BJ (cell line): ENCODE measurements at regions not wholly inside any gene's neighbourhood (a gene's known extent, or its start where the extent isn't known, plus 50 kb on each side); places are given as distances from the start of the nearest gene placed in this dataset.
"Not testable (repeated sequence)": the region's sequence is repeated elsewhere in the genome, so short reads cannot be mapped to it uniquely, and the experiment has no call there.

ENCODE experiments used
- CTCF ChIA-PET: fragments of 350-600 bp; formaldehyde crosslinking; extraction: SDS; loops from one replicate; lab custom pipeline; 2021; ENCODE audit warnings: antibody characterized with exemption, inconsistent platforms; lab: Yijun Ruan, JAX
- POLR2A ChIA-PET: fragments of 300-600 bp; sonication (Branson Sonifier 250); formaldehyde crosslinking; extraction: SDS; loops from one replicate; lab custom pipeline; 2021; ENCODE audit warnings: antibody characterized with exemption; lab: Charles Lee
- DNase-seq: peaks from one replicate; pipeline ENCODE4 v3.0.0-alpha.2; 2011; ENCODE audit warnings: low read depth
- H3K27me3 ChIP-seq: 2 replicates; pipeline ENCODE4 v1.6.0; 2011; ENCODE audit warnings: low read length; ENCODE audit not compliant: control insufficient read depth, insufficient read depth
- H3K36me3 ChIP-seq: 2 replicates; pipeline ENCODE4 v1.5.1; 2011; ENCODE audit warnings: low read length; ENCODE audit not compliant: control insufficient read depth, insufficient read depth
- H3K4me3 ChIP-seq: 2 replicates; pipeline ENCODE4 v1.5.1; 2011; ENCODE audit warnings: low read depth, mild to moderate bottlenecking, control low read depth, low read length
- CTCF ChIP-seq: IDR thresholded peaks from 2 replicates; pipeline ENCODE4 v1.5.1; 2011; ENCODE audit warnings: low read depth, mild to moderate bottlenecking, control low read depth, inconsistent platforms, low read length, moderate library complexity; ENCODE audit not compliant: insufficient read depth

- DNase-seq = no peak
- H3K36me3 ChIP-seq = no peaks in the 10 kb centered on the region
- no peak for TF ChIP-seq CTCF
- ChIA-PET CTCF (no interaction called here), POLR2A (no interaction called here)
- no peaks in the 10 kb centered on the region for H3K27me3 ChIP-seq
- H3K4me3 ChIP-seq = no peak overlapping the region
Observed at GRCh38 chr7:145106001-145106400, 270.1 kb upstream of the TPK1 start.

GRCh38 chr7:145105561-145105960 is 269.7 kb upstream of the TPK1 start:
- H3K4me3 ChIP-seq = no peak overlapping the region
- H3K36me3 ChIP-seq = no peaks in the 10 kb centered on the region
- DNase-seq = no peak
- no peaks in the 10 kb centered on the region for H3K27me3 ChIP-seq
- ChIA-PET POLR2A (no interaction called here), CTCF (no interaction called here)
- TF ChIP-seq CTCF = no peak

- no peak for DNase-seq
- H3K36me3 ChIP-seq = no peaks in the 10 kb centered on the region
- no peak overlapping the region for H3K4me3 ChIP-seq
- no peaks in the 10 kb centered on the region for H3K27me3 ChIP-seq
- POLR2A ChIA-PET = no interaction called here
- no peak for TF ChIP-seq CTCF
- CTCF ChIA-PET = no interaction called here
Observed at GRCh38 chr7:145104400-145104799, 268.5 kb upstream of the TPK1 start.

GRCh38 chr7:145102199-145102598 is 266.3 kb upstream of the TPK1 start:
- CTCF ChIA-PET, H3K36me3 ChIP-seq, POLR2A ChIA-PET, DNase-seq, H3K4me3 ChIP-seq, H3K27me3 ChIP-seq: not testable (repeated sequence)

GRCh38 chr7:145092766-145093165 is 256.9 kb upstream of the TPK1 start:
- no peak for TF ChIP-seq CTCF
- ChIA-PET POLR2A (no interaction called here), CTCF (interaction anchor here (0.7 kb wide), 1 partner anchor 195 kb away, joined by 3 read pairs; no protein-coding TSS in a partner anchor)
- Histone ChIP-seq H3K27me3 (no peaks in the 10 kb centered on the region), H3K36me3 (no peaks in the 10 kb centered on the region), H3K4me3 (no peak overlapping the region)
- no peak for DNase-seq

GRCh38 chr7:145088111-145088745 is 252.4 kb upstream of the TPK1 start:
- H3K27me3 ChIP-seq = no peaks in the 10 kb centered on the region
- no peak for DNase-seq
- TF ChIP-seq CTCF = no peak
- no peaks in the 10 kb centered on the region for H3K36me3 ChIP-seq
- ChIA-PET POLR2A (no interaction called here), CTCF (no interaction called here)
- no peak overlapping the region for H3K4me3 ChIP-seq
